ENCODE measurements at regions not wholly inside any gene's neighbourhood (a gene's known extent, or its start where the extent isn't known, plus 50 kb on each side); places are given as distances from the start of the nearest gene placed in this dataset.

DNA sequence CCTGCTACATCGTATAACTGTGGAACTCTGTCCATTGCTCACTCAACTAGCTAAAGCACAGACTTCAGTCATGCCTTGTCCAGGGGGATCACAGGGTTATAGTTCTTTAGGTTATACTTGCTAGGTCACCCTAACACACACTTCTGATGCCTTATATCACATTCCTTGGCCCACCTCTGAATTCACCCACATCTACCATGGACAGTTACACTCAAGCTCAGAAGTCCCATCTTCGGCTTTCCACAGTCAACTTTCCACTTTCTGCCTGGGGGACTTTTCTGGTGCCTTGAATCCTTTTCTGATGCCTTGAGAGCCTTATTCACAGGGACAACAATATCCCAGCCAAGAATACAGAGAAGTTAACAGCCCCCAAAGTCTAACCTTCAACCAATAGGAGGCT, 129.2 kb upstream of the MAOA start:
- TF ChIP-seq, protein P1, sequence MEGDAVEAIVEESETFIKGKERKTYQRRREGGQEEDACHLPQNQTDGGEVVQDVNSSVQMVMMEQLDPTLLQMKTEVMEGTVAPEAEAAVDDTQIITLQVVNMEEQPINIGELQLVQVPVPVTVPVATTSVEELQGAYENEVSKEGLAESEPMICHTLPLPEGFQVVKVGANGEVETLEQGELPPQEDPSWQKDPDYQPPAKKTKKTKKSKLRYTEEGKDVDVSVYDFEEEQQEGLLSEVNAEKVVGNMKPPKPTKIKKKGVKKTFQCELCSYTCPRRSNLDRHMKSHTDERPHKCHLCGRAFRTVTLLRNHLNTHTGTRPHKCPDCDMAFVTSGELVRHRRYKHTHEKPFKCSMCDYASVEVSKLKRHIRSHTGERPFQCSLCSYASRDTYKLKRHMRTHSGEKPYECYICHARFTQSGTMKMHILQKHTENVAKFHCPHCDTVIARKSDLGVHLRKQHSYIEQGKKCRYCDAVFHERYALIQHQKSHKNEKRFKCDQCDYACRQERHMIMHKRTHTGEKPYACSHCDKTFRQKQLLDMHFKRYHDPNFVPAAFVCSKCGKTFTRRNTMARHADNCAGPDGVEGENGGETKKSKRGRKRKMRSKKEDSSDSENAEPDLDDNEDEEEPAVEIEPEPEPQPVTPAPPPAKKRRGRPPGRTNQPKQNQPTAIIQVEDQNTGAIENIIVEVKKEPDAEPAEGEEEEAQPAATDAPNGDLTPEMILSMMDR (IDR thresholded peaks at IDR 0.05): no peak
- TF ChIP-seq POLR2A (IDR thresholded peaks at IDR 0.05) (no peak), EP300 (IDR thresholded peaks at IDR 0.05) (no peak)
